ENCODE measurements at regions not wholly inside any gene's neighbourhood (a gene's known extent, or its start where the extent isn't known, plus 50 kb on each side); places are given as distances from the start of the nearest gene placed in this dataset.
"Not testable (repeated sequence)": the region's sequence is repeated elsewhere in the genome, so short reads cannot be mapped to it uniquely, and the experiment has no call there.

GRCh38 chr6:19928461-19928860, 91.3 kb downstream of the ID4 start:
- H3K4me3 Mint-ChIP-seq, result no peak overlapping the region
- peaks cover 10% of the 10 kb centered on the region for H3K27me3 Mint-ChIP-seq (ENCODE audit: low read depth, poor library complexity)
- H3K9me3 Mint-ChIP-seq, result no peaks in the 10 kb centered on the region
- H3K27ac Mint-ChIP-seq, result no peak overlapping the region
- H3K4me1 Mint-ChIP-seq, result no peaks in the 10 kb centered on the region
- no peaks in the 10 kb centered on the region for H3K36me3 Mint-ChIP-seq (ENCODE audit: low read depth)
- no peak for DNase-seq
- TF ChIP-seq, protein P1, sequence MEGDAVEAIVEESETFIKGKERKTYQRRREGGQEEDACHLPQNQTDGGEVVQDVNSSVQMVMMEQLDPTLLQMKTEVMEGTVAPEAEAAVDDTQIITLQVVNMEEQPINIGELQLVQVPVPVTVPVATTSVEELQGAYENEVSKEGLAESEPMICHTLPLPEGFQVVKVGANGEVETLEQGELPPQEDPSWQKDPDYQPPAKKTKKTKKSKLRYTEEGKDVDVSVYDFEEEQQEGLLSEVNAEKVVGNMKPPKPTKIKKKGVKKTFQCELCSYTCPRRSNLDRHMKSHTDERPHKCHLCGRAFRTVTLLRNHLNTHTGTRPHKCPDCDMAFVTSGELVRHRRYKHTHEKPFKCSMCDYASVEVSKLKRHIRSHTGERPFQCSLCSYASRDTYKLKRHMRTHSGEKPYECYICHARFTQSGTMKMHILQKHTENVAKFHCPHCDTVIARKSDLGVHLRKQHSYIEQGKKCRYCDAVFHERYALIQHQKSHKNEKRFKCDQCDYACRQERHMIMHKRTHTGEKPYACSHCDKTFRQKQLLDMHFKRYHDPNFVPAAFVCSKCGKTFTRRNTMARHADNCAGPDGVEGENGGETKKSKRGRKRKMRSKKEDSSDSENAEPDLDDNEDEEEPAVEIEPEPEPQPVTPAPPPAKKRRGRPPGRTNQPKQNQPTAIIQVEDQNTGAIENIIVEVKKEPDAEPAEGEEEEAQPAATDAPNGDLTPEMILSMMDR (IDR thresholded peaks at IDR 0.05), result no peak

- DNase-seq, result no peak
- Mint-ChIP-seq H3K4me3 (no peak overlapping the region), H3K9me3 (no peaks in the 10 kb centered on the region), H3K27me3 (ENCODE audit: low read depth, poor library complexity) (peaks cover 8% of the 10 kb centered on the region), H3K36me3 (ENCODE audit: low read depth) (no peaks in the 10 kb centered on the region), H3K4me1 (no peaks in the 10 kb centered on the region), H3K27ac (no peak overlapping the region)
- TF ChIP-seq, protein P1 (IDR thresholded peaks at IDR 0.05), result no peak
Measured at GRCh38 chr6:19929312-19929711, 92.1 kb downstream of the ID4 start.

DNA sequence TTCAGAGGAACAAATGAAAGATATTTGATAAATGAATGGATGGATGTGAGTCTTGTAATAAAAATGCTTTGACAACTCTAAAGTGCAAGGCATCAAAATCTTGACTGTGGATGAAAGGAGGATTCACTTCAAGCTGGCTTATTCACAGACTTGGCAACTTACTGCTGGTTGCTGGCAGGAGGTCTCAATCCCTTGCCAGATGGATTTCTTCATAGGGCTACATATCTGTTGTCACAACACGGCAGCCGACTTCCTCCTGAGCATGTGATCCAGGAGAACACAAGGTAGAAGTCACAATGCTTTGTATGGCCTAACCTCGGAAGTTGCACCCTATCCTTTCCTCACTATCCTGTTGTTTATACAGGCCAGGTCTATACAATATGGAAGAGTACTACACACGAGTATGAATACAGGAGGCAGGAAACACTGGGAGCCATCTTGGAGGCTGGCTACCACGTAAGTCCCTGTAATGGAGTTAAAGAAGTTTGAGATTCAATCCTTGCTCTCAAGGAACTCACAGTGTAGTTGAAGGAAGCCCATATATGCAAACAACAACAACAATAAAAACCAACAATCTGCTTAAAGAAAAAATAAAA, 97.9 kb downstream of the ID4 start:
- no peak overlapping the region for H3K27ac Mint-ChIP-seq
- H3K27me3 Mint-ChIP-seq (ENCODE audit: low read depth, poor library complexity), result peaks cover 9% of the 10 kb centered on the region
- DNase-seq, result no peak
- H3K36me3 Mint-ChIP-seq (ENCODE audit: low read depth), result peaks cover 5% of the 10 kb centered on the region
- peaks cover 18% of the 10 kb centered on the region for H3K9me3 Mint-ChIP-seq
- no peak overlapping the region for H3K4me3 Mint-ChIP-seq
- TF ChIP-seq, protein P1 (IDR thresholded peaks at IDR 0.05), result no peak
- H3K4me1 Mint-ChIP-seq, result peaks cover 5% of the 10 kb centered on the region

GRCh38 chr6:19939321-19939720, 102.2 kb downstream of the ID4 start:
- H3K27ac Mint-ChIP-seq; DNase-seq; H3K4me3 Mint-ChIP-seq; H3K27me3 Mint-ChIP-seq (ENCODE audit: low read depth, poor library complexity); H3K36me3 Mint-ChIP-seq (ENCODE audit: low read depth); H3K4me1 Mint-ChIP-seq: not testable (repeated sequence)
- peaks cover 23% of the 10 kb centered on the region for H3K9me3 Mint-ChIP-seq

DNA sequence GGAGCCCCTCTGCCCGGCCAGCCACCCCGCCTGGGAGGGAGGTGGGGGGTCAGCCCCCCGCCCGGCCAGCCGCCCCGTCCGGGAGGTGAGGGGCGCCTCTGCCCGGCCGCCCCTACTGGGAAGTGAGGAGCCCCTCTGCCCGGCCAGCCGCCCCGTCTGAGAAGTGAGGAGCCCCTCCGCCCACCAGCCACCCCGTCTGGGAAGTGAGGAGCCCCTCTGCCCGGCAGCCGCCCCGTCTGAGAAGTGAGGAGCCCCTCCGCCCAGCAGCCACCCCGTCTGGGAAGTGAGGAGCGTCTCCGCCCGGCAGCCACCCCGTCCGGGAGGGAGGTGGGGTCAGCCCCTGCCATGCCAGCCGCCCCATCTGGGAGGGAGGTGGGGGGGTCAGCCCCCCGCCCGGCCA, 102.8 kb downstream of the ID4 start:
- not testable (repeated sequence) for DNase-seq; H3K4me1 Mint-ChIP-seq; H3K27ac Mint-ChIP-seq; H3K36me3 Mint-ChIP-seq (ENCODE audit: low read depth); H3K27me3 Mint-ChIP-seq (ENCODE audit: low read depth, poor library complexity); H3K4me3 Mint-ChIP-seq
- peaks cover 23% of the 10 kb centered on the region for H3K9me3 Mint-ChIP-seq

DNA sequence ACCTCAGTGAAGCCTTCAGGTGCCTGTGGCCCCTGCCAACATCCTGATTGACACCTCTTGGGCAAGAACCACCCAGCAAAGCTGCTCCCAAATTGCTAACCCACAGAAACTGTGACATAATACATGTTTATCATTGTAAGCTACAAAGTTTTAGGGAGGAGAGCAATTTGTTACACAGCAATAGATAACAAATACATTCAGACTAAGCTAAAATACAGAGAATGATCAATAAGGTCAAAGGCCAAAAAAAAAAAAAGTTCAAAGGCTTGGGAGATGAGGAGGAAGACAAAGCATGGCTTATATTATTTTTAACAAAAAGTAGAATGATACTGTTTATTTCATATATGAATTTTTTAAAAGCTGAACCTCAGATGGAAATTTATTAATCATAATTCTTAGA, 105.9 kb downstream of the ID4 start:
- Mint-ChIP-seq H3K36me3 (ENCODE audit: low read depth) (peaks cover 5% of the 10 kb centered on the region), H3K9me3 (peaks cover 16% of the 10 kb centered on the region), H3K4me3 (no peak overlapping the region), H3K27ac (no peak overlapping the region), H3K27me3 (ENCODE audit: low read depth, poor library complexity) (no peaks in the 10 kb centered on the region), H3K4me1 (no peaks in the 10 kb centered on the region)
- TF ChIP-seq, protein P1 (IDR thresholded peaks at IDR 0.05), result no peak
- no peak for DNase-seq

GRCh38 chr6:19945843-19946358, 108.7 kb downstream of the ID4 start:
- Mint-ChIP-seq H3K4me1 (no peaks in the 10 kb centered on the region), H3K27me3 (ENCODE audit: low read depth, poor library complexity) (no peaks in the 10 kb centered on the region), H3K36me3 (ENCODE audit: low read depth) (no peaks in the 10 kb centered on the region), H3K9me3 (peaks cover 19% of the 10 kb centered on the region), H3K27ac (no peak overlapping the region), H3K4me3 (no peak overlapping the region)
- DNase-seq, result no peak
- TF ChIP-seq, protein P1 (IDR thresholded peaks at IDR 0.05), result no peak
